K562 (cell line): ENCODE measurements at regions not wholly inside any gene's neighbourhood (a gene's known extent, or its start where the extent isn't known, plus 50 kb on each side); places are given as distances from the start of the nearest gene placed in this dataset.

Source experiments
- ATAC-seq: fragments of 200-7000 bp; cut with Tn5 transposase; 3 replicates; pipeline ENCODE4 v1.9.1; 2020; ENCODE audit warnings: moderate library complexity
- BruUV-seq: library from RNA; stranded (reverse); fragments of 400-500 nt; replicated peaks from 2 replicates; lab custom pipeline; 2021; lab: Mats Ljungman, UMichigan
- CTCF ChIA-PET: fragments of 300-600 bp; formaldehyde crosslinking; extraction: SDS; loops from one replicate; lab custom pipeline; 2021; ENCODE audit warnings: low intra/inter-chr PET ratio; lab: Yijun Ruan, JAX
- POLR2A ChIA-PET: fragments of 300-600, 350-650 bp; sonication (Branson Sonifier 250); formaldehyde crosslinking; extraction: SDS; loops from one replicate; lab custom pipeline; 2021; ENCODE audit warnings: antibody characterized with exemption, inconsistent platforms; lab: Yijun Ruan, JAX
- DNase-seq, 4 experiments: peaks; one replicate each; pipeline versions ENCODE4 v3.0.0 to v3.0.0-alpha.2; 2011 to 2018; ENCODE audit warnings: low spot score in 3 of 4, mixed read lengths in 3 of 4; ENCODE audit errors: extremely low read depth in 1 of 4
- FAIRE-seq: peaks from 2 replicates; lab custom pipeline; 2011; peaks lifted over from hg19 to GRCh38; lab: Jason Lieb, UNC
- H2AFZ ChIP-seq: 2 replicates; pipeline ENCODE4 v1.6.0; 2011; ENCODE audit warnings: low read depth, low read length, control low read depth, inconsistent platforms
- H3K27ac ChIP-seq: fragments of 200-600 bp; 3 replicates; pipeline ENCODE4 v1.8.0; 2011; ENCODE audit warnings: low read depth, mild to moderate bottlenecking, control low read depth, inconsistent platforms, low read length, moderate library complexity, mixed read lengths; ENCODE audit errors: extremely low read depth
- H3K27me3 ChIP-seq, 2 experiments: fragments of 300-600 bp in 1 of 2; 2 replicates in 1 of 2; 3 replicates in 1 of 2; pipeline versions ENCODE4 v1.6.0 to v1.8.0; 2011; ENCODE audit warnings: inconsistent platforms in 2 of 2, low read length in 2 of 2, mild to moderate bottlenecking in 1 of 2, mixed read lengths in 1 of 2, moderate library complexity in 1 of 2; ENCODE audit not compliant: control insufficient read depth in 2 of 2, insufficient read depth in 2 of 2
- H3K36me3 ChIP-seq: fragments of 300-600 bp; 3 replicates; pipeline ENCODE4 v1.8.0; 2011; ENCODE audit warnings: mild to moderate bottlenecking, low read length, inconsistent platforms; ENCODE audit not compliant: control insufficient read depth, insufficient read depth
- H3K4me1 ChIP-seq, 2 experiments: fragments of 200-600 bp in 1 of 2; replicated peaks in 1 of 2; 2 replicates in 1 of 2; 3 replicates in 1 of 2; pipeline versions ENCODE4 v1.5.1 to v1.8.0; 2011; ENCODE audit warnings: inconsistent platforms in 2 of 2, low read length in 2 of 2, mild to moderate bottlenecking in 1 of 2, mixed read lengths in 1 of 2, moderate library complexity in 1 of 2; ENCODE audit not compliant: control insufficient read depth in 2 of 2, insufficient read depth in 2 of 2
- H3K4me2 ChIP-seq: 2 replicates; pipeline ENCODE4 v1.6.1; 2011; ENCODE audit warnings: low read length, control low read depth, inconsistent platforms, mixed read lengths; ENCODE audit not compliant: insufficient read depth
- H3K4me3 ChIP-seq: fragments of 200-600 bp; sonication (generic), shearing (Covaris generic); 2 replicates; pipeline ENCODE4 v1.5.1; 2016; ENCODE audit warnings: control low read depth, inconsistent platforms
- H3K79me2 ChIP-seq: fragments of 200-600 bp; 3 replicates; pipeline ENCODE4 v1.8.0; 2011; ENCODE audit warnings: low read length, inconsistent platforms; ENCODE audit not compliant: control insufficient read depth, insufficient read depth
- H3K9ac ChIP-seq, 2 experiments: 2 replicates each; pipeline versions ENCODE4 v1.6.0 to v1.6.1; 2011; ENCODE audit warnings: low read depth in 2 of 2, low read length in 2 of 2, control low read depth in 1 of 2, inconsistent platforms in 1 of 2, mild to moderate bottlenecking in 1 of 2, mixed read lengths in 1 of 2; ENCODE audit not compliant: insufficient read depth in 1 of 2
- H3K9me1 ChIP-seq: one replicate; pipeline ENCODE4 v1.6.0; 2011; ENCODE audit warnings: inconsistent platforms, mild to moderate bottlenecking, low read length, moderate library complexity; ENCODE audit not compliant: control insufficient read depth, insufficient read depth
- H3K9me3 ChIP-seq: replicated peaks from 2 replicates; pipeline ENCODE4 v1.5.1; 2011; ENCODE audit warnings: low read depth, low read length, inconsistent platforms; ENCODE audit not compliant: control insufficient read depth, insufficient read depth
- H4K20me1 ChIP-seq: replicated peaks from 2 replicates; pipeline ENCODE4 v1.6.1; 2011; ENCODE audit warnings: low read length, inconsistent platforms, mixed read lengths; ENCODE audit not compliant: control insufficient read depth, insufficient read depth
- FOXO4 ChIP-seq: fragments of 450-650 bp; formaldehyde crosslinking; IDR thresholded peaks from 2 replicates; pipeline ENCODE4 v1.4.0; 2020; ENCODE audit warnings: mild to moderate bottlenecking, moderate library complexity
- FOXP4 ChIP-seq: sonication (generic); formaldehyde crosslinking; IDR thresholded peaks from 2 replicates; pipeline ENCODE4 v1.8.0; 2022; ENCODE audit warnings: mild to moderate bottlenecking, missing genetic modification reagents, borderline replicate concordance
- IFI16 ChIP-seq: fragments of 250-450 bp; sonication (Bioruptor Pico); IDR thresholded peaks from 2 replicates; pipeline ENCODE4 v2.1.2; 2022; ENCODE audit warnings: mild to moderate bottlenecking, inconsistent platforms
- LARP7 ChIP-seq: fragments of 450-650 bp; IDR thresholded peaks from 2 replicates; pipeline ENCODE4 v1.6.1; 2016
- NR0B1 ChIP-seq: fragments of 450-650 bp; IDR thresholded peaks from one replicate; pipeline ENCODE4 v1.6.1; 2018; ENCODE audit warnings: mild to moderate bottlenecking, moderate library complexity; ENCODE audit not compliant: partially characterized antibody
- SIN3B ChIP-seq: fragments of 450-650 bp; IDR thresholded peaks from 2 replicates; pipeline ENCODE4 v1.6.1; 2017; ENCODE audit warnings: low read depth, mild to moderate bottlenecking, moderate library complexity
- ZNF143 ChIP-seq: sonication (generic); formaldehyde crosslinking; IDR thresholded peaks from 2 replicates; pipeline ENCODE4 v1.9.0; 2022; ENCODE audit warnings: mild to moderate bottlenecking, missing genetic modification reagents
- ZNF23 ChIP-seq: fragments of 250-450 bp; sonication (Bioruptor Pico); IDR thresholded peaks from 2 replicates; pipeline ENCODE4 v1.4.0; 2020; ENCODE audit warnings: mild to moderate bottlenecking
- ZNF398 ChIP-seq: fragments of 250-450 bp; sonication (Bioruptor Pico); IDR thresholded peaks from 2 replicates; pipeline ENCODE4 v1.8.0; 2021; ENCODE audit warnings: moderate library complexity, mild to moderate bottlenecking, inconsistent platforms
- WGBS: fragments of 100-300 bp; shearing (Covaris generic); methylation state at CpG from one replicate; pipeline ENCODE4 v1.1.6; 2016; ENCODE audit warnings: low coverage, mixed read lengths; ENCODE audit not compliant: insufficient coverage; ENCODE audit errors: missing lambda C conversion rate; 5-methylcytosine and 5-hydroxymethylcytosine counted together
- in situ Hi-C: fragments of 300-500 bp; cut with MboI; formaldehyde crosslinking; loops from 4 replicates; pipeline ENCODE4 v1.15.0; 2018; ENCODE audit warnings: inconsistent platforms, mixed read lengths
- intact Hi-C: fragments of 100-400 bp; cut with micrococcal nuclease; formaldehyde crosslinking; loops from 2 replicates; pipeline ENCODE4 v1.14.2; 2022

- no peaks in the 10 kb centered on the region for H4K20me1 ChIP-seq
- intact Hi-C loops (no loop called here), in situ Hi-C loops (no loop called here)
- H3K4me1 ChIP-seq, result peaks cover 20 to 41% of the 10 kb centered on the region in 2 experiments
- H3K36me3 ChIP-seq, result no peaks in the 10 kb centered on the region
- WGBS, result 89% methylated on average over 2 of the region's 2 CpGs
- DNase-seq, result no peak
- H3K9me3 ChIP-seq, result peaks cover 3% of the 10 kb centered on the region; the same call in 1 of the 2 replicates
- ChIA-PET CTCF (no interaction called here), POLR2A (interaction anchor here (1.3 kb wide), 1 partner anchor 24 kb away, joined by 3 read pairs; no protein-coding TSS in a partner anchor)
- H3K9me1 ChIP-seq, result no peaks in the 10 kb centered on the region
- ATAC-seq, result no peak
- H3K27me3 ChIP-seq, result no peaks in the 10 kb centered on the region
- no TSS peak for BruUV-seq
- no peaks in the 10 kb centered on the region for H3K79me2 ChIP-seq
- H2AFZ ChIP-seq, result no peak overlapping the region
- H3K4me3 ChIP-seq, result no peak overlapping the region
- no peak overlapping the region for H3K4me2 ChIP-seq
- no peak overlapping the region for H3K9ac ChIP-seq
- FAIRE-seq, result no peak
- TF ChIP-seq ZNF23 (CRISPR knock-in tag) (no peak), FOXO4 (no peak)
- no peak overlapping the region for H3K27ac ChIP-seq
These were observed 329.7 kb downstream of the CD83 start for GRCh38 chr6:14447240-14447639.

- peaks cover 1% of the 10 kb centered on the region for H3K9me1 ChIP-seq
- in situ Hi-C loops, result no loop called here
- no peak for FAIRE-seq
- ChIA-PET POLR2A (interaction anchor here (0.6 kb wide), 1 partner anchor 42 kb away, joined by 3 read pairs; no protein-coding TSS in a partner anchor), CTCF (no interaction called here)
- H3K4me3 ChIP-seq, result no peak overlapping the region
- peaks cover 3% of the 10 kb centered on the region; the same call in 1 of the 2 replicates for H3K9me3 ChIP-seq
- no peaks in the 10 kb centered on the region for H3K79me2 ChIP-seq
- no peak overlapping the region for H3K9ac ChIP-seq
- no peak overlapping the region for H3K4me2 ChIP-seq
- H3K4me1 ChIP-seq, result peaks cover 28 to 51% of the 10 kb centered on the region in 2 experiments
- H3K36me3 ChIP-seq, result no peaks in the 10 kb centered on the region
- H4K20me1 ChIP-seq, result no peaks in the 10 kb centered on the region
- intact Hi-C loops, result no loop called here
- H2AFZ ChIP-seq, result no peak overlapping the region
- no TSS peak for BruUV-seq
- no peak for ATAC-seq
- no peaks in the 10 kb centered on the region for H3K27me3 ChIP-seq
- no peak for DNase-seq
- no peak overlapping the region for H3K27ac ChIP-seq
- WGBS, result 67% methylated on average over 1 of the region's 1 CpG
- no peak for TF ChIP-seq FOXP4 (CRISPR knock-in tag)
- TF ChIP-seq ZNF398 (CRISPR knock-in tag), result no peak
- no peak for TF ChIP-seq ZNF143
- no peak for TF ChIP-seq LARP7
- no peak for TF ChIP-seq SIN3B
- no peak for TF ChIP-seq NR0B1
- no peak for TF ChIP-seq IFI16
These were observed 330.7 kb downstream of the CD83 start for GRCh38 chr6:14448246-14448645.
